Right lobe of liver (tissue), 4 donors: ENCODE measurements at regions not wholly inside any gene's neighbourhood (a gene's known extent, or its start where the extent isn't known, plus 50 kb on each side); places are given as distances from the start of the nearest gene placed in this dataset.

ENCODE experiments used
- POLR2A ChIP-seq: fragments of 450-650 bp; IDR thresholded peaks from one replicate; pipeline ENCODE4 v1.6.1; 2017; ENCODE audit warnings: antibody characterized with exemption, mild to moderate bottlenecking
- TF ChIP-seq, protein P1 (sequence below), 4 donors: fragments of 200-600 bp in 3 of 4; fragments of 450-650 bp in 1 of 4; IDR thresholded peaks; one replicate each; pipeline versions ENCODE4 v1.5.1 to v1.8.0; 2016 to 2022; ENCODE audit warnings: antibody characterized with exemption in 4 of 4, mild to moderate bottlenecking in 2 of 4
- donor health status: DM: no; HTN: no; CAD: no.
- donor health status: DM: no; HTN: no; CAD: no.
- donor health status: DM: no; HTN: yes; CAD: no.

DNA sequence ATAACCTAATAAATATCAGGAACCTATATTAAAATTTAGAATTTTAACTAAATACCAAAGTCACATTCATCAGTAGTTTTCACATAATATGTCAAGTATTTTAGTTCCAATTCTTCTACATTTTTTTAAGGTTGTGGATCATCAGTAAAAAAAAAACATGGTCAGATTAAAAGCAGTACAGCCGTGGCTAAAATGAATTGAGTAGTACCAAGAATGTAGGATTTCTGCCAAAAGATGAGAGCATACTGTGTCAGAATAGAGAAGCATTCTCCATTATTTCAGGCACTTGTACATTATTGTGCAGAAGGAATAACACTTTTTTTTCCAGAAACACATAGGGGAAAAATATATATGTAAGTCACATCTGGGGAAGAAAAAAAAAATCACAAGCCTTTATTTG is 1176.1 kb downstream of the CDH11 start:
- TF ChIP-seq, protein P1, sequence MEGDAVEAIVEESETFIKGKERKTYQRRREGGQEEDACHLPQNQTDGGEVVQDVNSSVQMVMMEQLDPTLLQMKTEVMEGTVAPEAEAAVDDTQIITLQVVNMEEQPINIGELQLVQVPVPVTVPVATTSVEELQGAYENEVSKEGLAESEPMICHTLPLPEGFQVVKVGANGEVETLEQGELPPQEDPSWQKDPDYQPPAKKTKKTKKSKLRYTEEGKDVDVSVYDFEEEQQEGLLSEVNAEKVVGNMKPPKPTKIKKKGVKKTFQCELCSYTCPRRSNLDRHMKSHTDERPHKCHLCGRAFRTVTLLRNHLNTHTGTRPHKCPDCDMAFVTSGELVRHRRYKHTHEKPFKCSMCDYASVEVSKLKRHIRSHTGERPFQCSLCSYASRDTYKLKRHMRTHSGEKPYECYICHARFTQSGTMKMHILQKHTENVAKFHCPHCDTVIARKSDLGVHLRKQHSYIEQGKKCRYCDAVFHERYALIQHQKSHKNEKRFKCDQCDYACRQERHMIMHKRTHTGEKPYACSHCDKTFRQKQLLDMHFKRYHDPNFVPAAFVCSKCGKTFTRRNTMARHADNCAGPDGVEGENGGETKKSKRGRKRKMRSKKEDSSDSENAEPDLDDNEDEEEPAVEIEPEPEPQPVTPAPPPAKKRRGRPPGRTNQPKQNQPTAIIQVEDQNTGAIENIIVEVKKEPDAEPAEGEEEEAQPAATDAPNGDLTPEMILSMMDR (IDR thresholded peaks at IDR 0.05): no peak
- TF ChIP-seq POLR2A: no peak
